Vagina (tissue), 2 donors: ENCODE measurements at regions not wholly inside any gene's neighbourhood (a gene's known extent, or its start where the extent isn't known, plus 50 kb on each side); places are given as distances from the start of the nearest gene placed in this dataset.

Experiments used
- POLR2A ChIP-seq, 2 donors: fragments of 450-650 bp; IDR thresholded peaks; one replicate each; pipeline ENCODE4 v1.6.1; 2017; ENCODE audit warnings: antibody characterized with exemption in 2 of 2, mild to moderate bottlenecking in 2 of 2, moderate library complexity in 2 of 2
- TF ChIP-seq, protein P1 (sequence below), 3 experiments: fragments of 450-650 bp in 2 of 3; fragments of 200-600 bp in 1 of 3; sonication (generic) in 1 of 3; IDR thresholded peaks; one replicate each; pipeline ENCODE4 v1.5.1; 2017 to 2019; ENCODE audit warnings: antibody characterized with exemption in 3 of 3, mild to moderate bottlenecking in 2 of 3, moderate library complexity in 2 of 3

DNA sequence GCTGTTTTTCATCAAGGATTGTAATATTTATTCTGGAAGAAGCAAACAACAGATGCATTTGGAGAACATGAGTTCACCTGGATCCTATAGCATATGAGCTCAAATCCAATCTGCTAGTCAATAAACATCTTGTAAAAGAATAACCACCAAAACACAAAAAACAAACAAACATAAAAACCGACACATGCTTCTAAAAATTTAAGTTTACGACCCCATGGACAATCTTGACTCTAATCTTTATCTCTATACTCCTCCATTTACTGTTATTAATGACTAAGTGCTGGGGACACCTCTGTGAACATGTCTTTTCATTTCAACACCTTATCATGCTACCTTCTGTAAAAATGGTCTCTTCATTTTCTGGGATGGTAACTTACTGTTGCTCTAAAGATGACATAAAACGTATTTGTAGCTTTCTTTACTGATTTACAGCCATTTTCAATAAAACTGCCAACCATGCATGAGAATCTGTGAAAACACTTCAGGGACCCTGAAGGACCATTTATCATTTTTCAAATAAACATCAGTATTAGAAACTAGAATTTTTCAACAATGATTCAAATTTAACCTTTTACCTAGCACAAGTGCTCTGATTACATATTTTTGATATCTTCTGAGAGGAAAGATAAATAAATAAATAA, 123.8 kb upstream of the SOX5 start:
- TF ChIP-seq, protein P1, sequence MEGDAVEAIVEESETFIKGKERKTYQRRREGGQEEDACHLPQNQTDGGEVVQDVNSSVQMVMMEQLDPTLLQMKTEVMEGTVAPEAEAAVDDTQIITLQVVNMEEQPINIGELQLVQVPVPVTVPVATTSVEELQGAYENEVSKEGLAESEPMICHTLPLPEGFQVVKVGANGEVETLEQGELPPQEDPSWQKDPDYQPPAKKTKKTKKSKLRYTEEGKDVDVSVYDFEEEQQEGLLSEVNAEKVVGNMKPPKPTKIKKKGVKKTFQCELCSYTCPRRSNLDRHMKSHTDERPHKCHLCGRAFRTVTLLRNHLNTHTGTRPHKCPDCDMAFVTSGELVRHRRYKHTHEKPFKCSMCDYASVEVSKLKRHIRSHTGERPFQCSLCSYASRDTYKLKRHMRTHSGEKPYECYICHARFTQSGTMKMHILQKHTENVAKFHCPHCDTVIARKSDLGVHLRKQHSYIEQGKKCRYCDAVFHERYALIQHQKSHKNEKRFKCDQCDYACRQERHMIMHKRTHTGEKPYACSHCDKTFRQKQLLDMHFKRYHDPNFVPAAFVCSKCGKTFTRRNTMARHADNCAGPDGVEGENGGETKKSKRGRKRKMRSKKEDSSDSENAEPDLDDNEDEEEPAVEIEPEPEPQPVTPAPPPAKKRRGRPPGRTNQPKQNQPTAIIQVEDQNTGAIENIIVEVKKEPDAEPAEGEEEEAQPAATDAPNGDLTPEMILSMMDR (IDR thresholded peaks at IDR 0.05), result no peak
- TF ChIP-seq POLR2A (IDR thresholded peaks at IDR 0.05), result no peak
